Ovary (tissue), 1 donor: ENCODE measurements at regions not wholly inside any gene's neighbourhood (a gene's known extent, or its start where the extent isn't known, plus 50 kb on each side); places are given as distances from the start of the nearest gene placed in this dataset. TPM values are rescaled to one million over a fixed set of nuclear protein-coding genes. Genes with fewer than 3 reads are reported as not detected.

Source experiments
- small RNA-seq: library from RNA; depleted of rRNA; stranded (forward); fragments of <200 nt; gene quantifications from one replicate; pipeline ENCODE3, GENCODE V24; 2016

Small RNAs in the stretch of these regions (small RNA-seq; reads per million reads assigned to genes)
- not detected for gene RNA5SP144
